ENCODE measurements at regions not wholly inside any gene's neighbourhood (a gene's known extent, or its start where the extent isn't known, plus 50 kb on each side); places are given as distances from the start of the nearest gene placed in this dataset.
A peak's percentile ranks its signal among the peaks of the same experiment; 100 is the strongest.

- TF ChIP-seq MXD4 (CRISPR knock-in tag; IDR thresholded peaks at IDR 0.05; ENCODE audit: borderline replicate concordance) (no peak), FOXP4 (CRISPR knock-in tag; IDR thresholded peaks at IDR 0.05) (no peak), OVOL2 (CRISPR knock-in tag; IDR thresholded peaks at IDR 0.05; ENCODE audit: borderline replicate concordance) (no peak), RORB (CRISPR knock-in tag; IDR thresholded peaks at IDR 0.05) (no peak), SOX15 (CRISPR knock-in tag; IDR thresholded peaks at IDR 0.05) (no peak), IRF2 (CRISPR knock-in tag; IDR thresholded peaks at IDR 0.05; ENCODE audit: borderline replicate concordance, low read depth) (no peak), ZBTB43 (CRISPR knock-in tag; IDR thresholded peaks at IDR 0.05) (no peak), CBFB (CRISPR knock-in tag; IDR thresholded peaks at IDR 0.05; ENCODE audit: low read depth) (no peak)
Measured at GRCh38 chr3:168843481-168843880, 747.8 kb upstream of the GOLIM4 start (continued).

- peaks cover 18% of the 10 kb centered on the region for H3K36me3 Mint-ChIP-seq
- ChIA-PET POLR2A (interaction anchor here (1.0 kb wide), 1 partner anchor 11 kb away, joined by 4 read pairs; no protein-coding TSS in a partner anchor), CTCF (interaction anchor here (1.1 to 2.1 kb wide), 5 partner anchors 25 to 628 kb away, joined by 3 to 12 read pairs (median 6); no protein-coding TSS in a partner anchor)
- H3K4me1 Mint-ChIP-seq, result peaks cover 71% of the 10 kb centered on the region
- peaks cover 22% of the 10 kb centered on the region for H3K9me3 Mint-ChIP-seq
- peak overlapping the region; percentile 96 for H3K27ac Mint-ChIP-seq
- H3K27me3 Mint-ChIP-seq (ENCODE audit: low read depth), result no peaks in the 10 kb centered on the region; the same call in 1 of the 2 replicates
- ATAC-seq, result peak; percentile 80
- no peak for DNase-seq (ENCODE audit: low spot score)
- H3K4me3 Mint-ChIP-seq, result peak overlapping the region; percentile 6
- TF ChIP-seq OVOL2 (CRISPR knock-in tag; IDR thresholded peaks at IDR 0.05; ENCODE audit: borderline replicate concordance), result no peak
- TF ChIP-seq AR (CRISPR knock-in tag; IDR thresholded peaks at IDR 0.05), result no peak
- no peak for TF ChIP-seq ARID4B (CRISPR knock-in tag; IDR thresholded peaks at IDR 0.05; ENCODE audit: borderline replicate concordance)
- no peak for TF ChIP-seq FOXJ3 (CRISPR knock-in tag; IDR thresholded peaks at IDR 0.05; ENCODE audit: borderline replicate concordance)
- TF ChIP-seq ZSCAN18 (CRISPR knock-in tag; IDR thresholded peaks at IDR 0.05), result no peak
- TF ChIP-seq STAT6 (CRISPR knock-in tag; conservative IDR thresholded peaks at IDR 0.05; ENCODE audit: low read depth), result no peak
- 0 out of 2 replicates have a peak, but pooled peaks have one; percentile 15 for TF ChIP-seq ETV6 (CRISPR knock-in tag; IDR thresholded peaks at IDR 0.05)
- no peak for TF ChIP-seq E2F5 (CRISPR knock-in tag; IDR thresholded peaks at IDR 0.05)
- TF ChIP-seq NR3C1 (CRISPR knock-in tag; conservative IDR thresholded peaks at IDR 0.05; ENCODE audit: low read depth), result no peak
- no peak for TF ChIP-seq NR2C2 (CRISPR knock-in tag; IDR thresholded peaks at IDR 0.05)
- no peak for TF ChIP-seq CDX4 (CRISPR knock-in tag; IDR thresholded peaks at IDR 0.05; ENCODE audit: borderline replicate concordance)
Measured at GRCh38 chr3:168839653-168840052, 743.9 kb upstream of the GOLIM4 start.
